ENCODE measurements at regions not wholly inside any gene's neighbourhood (a gene's known extent, or its start where the extent isn't known, plus 50 kb on each side); places are given as distances from the start of the nearest gene placed in this dataset.

- no peak for DNase-seq
Observed at GRCh38 chr1:212190169-212190568, 95.0 kb upstream of the PPP2R5A start.

- no peak for DNase-seq
Observed at GRCh38 chr1:212192261-212192998, 92.8 kb upstream of the PPP2R5A start.

- no peak for DNase-seq
Observed at GRCh38 chr1:212196355-212196754, 88.9 kb upstream of the PPP2R5A start.

- no peak for DNase-seq
Observed at GRCh38 chr1:212201461-212201860, 83.7 kb upstream of the PPP2R5A start.

GRCh38 chr1:212203630-212204029 lies 81.6 kb upstream of the PPP2R5A start:
- no peak for DNase-seq

GRCh38 chr1:212205006-212205405 lies 80.2 kb upstream of the PPP2R5A start:
- DNase-seq, result no peak

GRCh38 chr1:212205843-212206242 lies 79.4 kb upstream of the PPP2R5A start:
- no peak for DNase-seq

GRCh38 chr1:212207118-212207517 lies 78.1 kb upstream of the PPP2R5A start:
- DNase-seq, result no peak

- no peak for DNase-seq
Observed at GRCh38 chr1:212207822-212208520, 77.2 kb upstream of the PPP2R5A start.

GRCh38 chr1:212208978-212209644 lies 76.1 kb upstream of the PPP2R5A start:
- DNase-seq, result no peak

GRCh38 chr1:212211371-212211770 lies 73.8 kb upstream of the PPP2R5A start:
- DNase-seq, result no peak

- DNase-seq, result no peak
Observed at GRCh38 chr1:212212343-212212742, 72.9 kb upstream of the PPP2R5A start.

- no peak for DNase-seq
Observed at GRCh38 chr1:212212906-212213305, 72.3 kb upstream of the PPP2R5A start.

- peak; percentile 9 for DNase-seq
Observed at GRCh38 chr1:212213784-212214183, 71.4 kb upstream of the PPP2R5A start.

GRCh38 chr1:212214325-212214724 lies 70.9 kb upstream of the PPP2R5A start:
- DNase-seq, result no peak

- no peak for DNase-seq
Observed at GRCh38 chr1:212215910-212216309, 69.3 kb upstream of the PPP2R5A start.

- DNase-seq, result no peak
Observed at GRCh38 chr1:212217633-212218032, 67.6 kb upstream of the PPP2R5A start.

- DNase-seq, result no peak
Observed at GRCh38 chr1:212218065-212218464, 67.1 kb upstream of the PPP2R5A start.

- no peak for DNase-seq
Observed at GRCh38 chr1:212218911-212219310, 66.3 kb upstream of the PPP2R5A start.

GRCh38 chr1:212219679-212220463 lies 65.3 kb upstream of the PPP2R5A start:
- DNase-seq, result no peak

GRCh38 chr1:212221801-212222200 lies 63.4 kb upstream of the PPP2R5A start:
- DNase-seq, result no peak

- no peak for DNase-seq
Observed at GRCh38 chr1:212224102-212224501, 61.1 kb upstream of the PPP2R5A start.

GRCh38 chr1:212225416-212225815 lies 59.8 kb upstream of the PPP2R5A start:
- DNase-seq, result no peak

All from right kidney (tissue), 1 donor.